GM18505 (cell line): ENCODE measurements at regions not wholly inside any gene's neighbourhood (a gene's known extent, or its start where the extent isn't known, plus 50 kb on each side); places are given as distances from the start of the nearest gene placed in this dataset.
"Not testable (repeated sequence)": the region's sequence is repeated elsewhere in the genome, so short reads cannot be mapped to it uniquely, and the experiment has no call there.

Experiments used
- ATAC-seq: cut with Tn5 transposase; IDR thresholded peaks from one replicate; pipeline ENCODE4 v1.9.1; 2021; ENCODE audit not compliant: unreplicated experiment
- POLR2A ChIP-seq: IDR thresholded peaks from 4 replicates; pipeline ENCODE4 v1.6.1; 2011; ENCODE audit warnings: borderline replicate concordance; ENCODE audit not compliant: insufficient read depth, insufficient read length; ENCODE audit errors: extremely low read depth

- ATAC-seq: no peak
- TF ChIP-seq POLR2A: no peak
These were observed 136.4 kb downstream of the ZIC4 start for GRCh38 chr3:147269907-147270306.

DNA sequence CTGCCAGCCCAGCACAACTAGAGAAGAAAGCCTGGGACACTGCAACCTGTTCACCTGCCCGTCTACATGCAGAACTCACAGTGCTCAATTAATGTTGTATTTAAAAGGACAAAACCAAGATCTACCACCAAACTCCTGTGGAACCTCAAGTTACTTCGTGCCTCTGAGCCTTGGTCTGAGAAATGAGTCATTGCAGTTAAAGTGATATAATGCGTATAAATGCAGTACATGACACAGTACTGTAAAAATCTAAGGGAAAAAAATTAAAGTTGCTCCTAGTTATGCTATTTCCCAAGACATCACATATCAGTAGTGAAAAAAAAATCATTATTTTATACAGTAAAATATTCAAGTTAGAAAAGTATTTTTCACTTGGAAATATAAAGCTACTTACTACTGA, 138.9 kb downstream of the ZIC4 start:
- no peak for TF ChIP-seq POLR2A
- ATAC-seq: no peak

- ATAC-seq: no peak
- no peak for TF ChIP-seq POLR2A
These were observed 148.4 kb downstream of the ZIC4 start for GRCh38 chr3:147257944-147258343.

- ATAC-seq: no peak
These were observed 149.6 kb downstream of the ZIC4 start for GRCh38 chr3:147256739-147257138.

GRCh38 chr3:147246906-147247305, 159.4 kb downstream of the ZIC4 start:
- no peak for TF ChIP-seq POLR2A
- ATAC-seq: no peak

More at GRCh38 chr3:147256739-147257138, 149.6 kb downstream of the ZIC4 start:
- no peak for TF ChIP-seq POLR2A

DNA sequence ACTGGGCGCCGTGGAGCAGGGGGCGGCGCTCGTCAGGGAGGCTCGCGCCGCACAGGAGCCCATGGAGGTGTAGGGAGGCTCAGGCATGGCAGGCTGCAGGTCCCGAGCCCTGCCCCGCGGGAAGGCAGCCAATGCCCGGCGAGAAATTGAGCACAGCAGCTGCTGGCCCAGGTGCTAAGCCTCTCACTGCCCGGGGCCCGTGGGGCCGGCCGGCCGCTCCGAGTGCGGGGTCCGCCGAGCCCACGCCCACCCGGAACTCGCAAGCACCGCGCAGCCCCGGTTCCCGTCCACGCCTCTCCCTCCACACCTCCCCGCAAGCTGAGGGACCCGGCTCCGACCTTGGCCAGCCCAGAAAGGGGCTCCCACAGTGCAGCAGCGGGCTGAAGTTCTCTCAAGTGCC, 160.7 kb downstream of the ZIC4 start:
- ATAC-seq: not testable (repeated sequence)

- ATAC-seq: not testable (repeated sequence)
These were observed 161.3 kb downstream of the ZIC4 start for GRCh38 chr3:147245022-147245421.

- TF ChIP-seq POLR2A: no peak
- ATAC-seq: no peak
These were observed 161.9 kb downstream of the ZIC4 start for GRCh38 chr3:147244397-147244796.

GRCh38 chr3:147240581-147240980, 165.8 kb downstream of the ZIC4 start:
- no peak for TF ChIP-seq POLR2A
- no peak for ATAC-seq

GRCh38 chr3:147237991-147238390, 168.4 kb downstream of the ZIC4 start:
- no peak for TF ChIP-seq POLR2A
- no peak for ATAC-seq

GRCh38 chr3:147231980-147232379, 174.4 kb downstream of the ZIC4 start:
- not testable (repeated sequence) for ATAC-seq

DNA sequence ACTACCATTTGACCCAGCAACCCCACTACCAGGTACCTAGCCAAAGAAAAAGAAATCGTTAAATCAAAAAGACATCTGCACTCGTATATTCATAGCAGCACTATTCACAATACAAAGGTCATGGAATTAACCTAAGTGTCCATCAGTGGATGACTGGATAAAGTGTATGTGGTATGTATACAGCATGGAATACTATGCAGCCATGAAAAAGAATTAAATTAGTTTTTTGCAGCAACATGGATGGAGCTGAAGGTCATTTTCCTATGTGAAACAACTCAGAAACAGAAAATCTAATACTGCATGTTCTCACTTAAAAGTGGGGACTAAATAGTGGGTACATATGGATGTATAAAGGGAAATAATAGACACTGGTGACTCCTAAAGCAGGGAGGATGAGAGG, 175.2 kb downstream of the ZIC4 start:
- no peak for TF ChIP-seq POLR2A
- no peak for ATAC-seq

DNA sequence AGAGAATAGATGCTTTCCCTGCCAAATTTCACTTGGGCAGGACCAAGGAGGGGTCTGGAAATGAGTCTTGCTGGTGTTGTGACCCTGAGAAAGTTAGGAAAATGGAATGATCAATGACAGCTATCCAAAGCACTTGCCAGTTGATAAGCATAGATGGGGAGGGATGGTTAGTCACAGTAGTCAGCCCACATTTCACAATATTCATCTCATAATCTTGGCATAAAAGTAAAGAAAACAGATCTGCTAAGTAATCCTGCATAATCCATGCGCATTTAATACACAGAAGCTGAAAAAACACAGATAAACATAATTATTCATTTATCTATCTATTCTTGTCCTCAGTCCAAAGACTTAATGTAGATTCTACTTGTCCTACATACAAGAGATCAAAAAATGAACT, 184.1 kb downstream of the ZIC4 start:
- no peak for ATAC-seq
- no peak for TF ChIP-seq POLR2A

GRCh38 chr3:147218965-147219364, 187.4 kb downstream of the ZIC4 start:
- no peak for TF ChIP-seq POLR2A
- ATAC-seq: no peak

DNA sequence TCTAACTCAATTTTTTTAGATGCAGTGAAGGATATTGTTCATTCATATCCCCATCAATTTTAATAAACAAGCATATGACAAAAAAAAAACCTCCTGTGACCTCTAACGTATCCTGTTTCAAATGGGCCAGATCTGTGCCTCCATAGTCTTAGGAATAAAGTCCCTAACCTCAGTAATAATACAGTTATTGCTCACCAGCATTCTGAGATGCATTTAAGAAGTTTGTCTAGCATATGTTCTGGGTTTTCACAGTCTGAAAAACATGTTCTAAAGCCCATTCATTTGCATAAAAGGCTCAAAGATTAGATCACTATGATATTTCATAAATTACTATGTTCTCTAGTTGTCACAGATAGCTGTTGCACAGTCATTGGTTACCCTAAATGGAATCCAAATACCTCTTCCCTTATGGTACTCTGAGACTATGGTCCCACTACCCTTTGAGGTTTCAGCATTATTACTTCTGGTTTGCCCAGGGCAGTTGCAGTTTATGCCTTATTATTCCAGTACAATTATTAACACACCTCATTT, 190.1 kb downstream of the ZIC4 start:
- TF ChIP-seq POLR2A: no peak
- peak; percentile 47 for ATAC-seq
